A549 (cell line): ENCODE measurements at regions not wholly inside any gene's neighbourhood (a gene's known extent, or its start where the extent isn't known, plus 50 kb on each side); places are given as distances from the start of the nearest gene placed in this dataset.

Source experiments
- ATAC-seq, 2 experiments: fragments of 200-7000 bp in 1 of 2; fragments of >200 bp in 1 of 2; cut with Nextera tagmentation in 1 of 2; cut with Tn5 transposase in 1 of 2; 3 replicates each; pipeline versions ENCODE4 v1.8.0 to v1.9.1; 2018 to 2020; ENCODE audit warnings: mild to moderate bottlenecking in 1 of 2, moderate library complexity in 1 of 2
- CTCF ChIA-PET: fragments of 300-600 bp; sonication (Branson Sonifier 250); formaldehyde crosslinking; extraction: SDS; loops from one replicate; lab custom pipeline; 2021; ENCODE audit warnings: antibody characterized with exemption, inconsistent platforms; lab: Yijun Ruan, JAX
- POLR2A ChIA-PET: fragments of 350-600 bp; formaldehyde crosslinking; extraction: SDS; loops from one replicate; lab custom pipeline; 2021; ENCODE audit warnings: antibody characterized with exemption, inconsistent platforms; lab: Yijun Ruan, JAX
- DNase-seq, 2 experiments: peaks; one replicate each; pipeline versions ENCODE4 v3.0.0 to v3.0.0-alpha.2; 2011 to 2016; ENCODE audit warnings: low read depth in 1 of 2, low spot score in 1 of 2
- FAIRE-seq: peaks from 2 replicates; lab custom pipeline; 2011; peaks lifted over from hg19 to GRCh38; lab: Jason Lieb, UNC
- H3K27ac ChIP-seq, 2 experiments: fragments of >200 bp; sonication (Bioruptor Twin); formaldehyde crosslinking; 3 replicates each; pipeline ENCODE4 v1.5.1; 2016 to 2017
- H3K4me1 ChIP-seq: fragments of >200 bp; sonication (Bioruptor Twin); formaldehyde crosslinking; 3 replicates; pipeline ENCODE4 v1.6.1; 2016
- H3K4me2 ChIP-seq: fragments of >200 bp; sonication (Bioruptor Twin); formaldehyde crosslinking; 3 replicates; pipeline ENCODE4 v1.6.1; 2016
- H3K4me3 ChIP-seq: fragments of >200 bp; sonication (Bioruptor Twin); formaldehyde crosslinking; 3 replicates; pipeline ENCODE4 v1.5.1; 2016
- H3K9me3 ChIP-seq: fragments of >200 bp; sonication (Bioruptor Twin); formaldehyde crosslinking; 3 replicates; pipeline ENCODE4 v1.6.1; 2016
- CTCF ChIP-seq: fragments of >200 bp; sonication (Bioruptor Twin); formaldehyde crosslinking; IDR thresholded peaks from 3 replicates; pipeline ENCODE4 v1.5.1; 2016
- E2F6 ChIP-seq: IDR thresholded peaks from 2 replicates; pipeline ENCODE4 v1.6.1; 2012; ENCODE audit warnings: low read depth, borderline replicate concordance
- POLR2A ChIP-seq: IDR thresholded peaks from 2 replicates; pipeline ENCODE4 v1.6.1; 2012; ENCODE audit warnings: mild to moderate bottlenecking, low read length
- ZSCAN20 ChIP-seq: fragments of 250-450 bp; sonication (Bioruptor Pico); IDR thresholded peaks from 2 replicates; pipeline ENCODE4 v1.8.0; 2022; ENCODE audit warnings: mild to moderate bottlenecking, moderate library complexity
- WGBS: methylation state at CpG from one replicate; pipeline ENCODE4 v1.1.6; 2017; ENCODE audit errors: missing lambda C conversion rate; 5-methylcytosine and 5-hydroxymethylcytosine counted together

GRCh38 chrX:101732870-101733269 is 73.2 kb upstream of the ARMCX2 start:
- CTCF ChIA-PET, result no interaction called here
- POLR2A ChIA-PET, result no interaction called here
- no peak for FAIRE-seq

DNA sequence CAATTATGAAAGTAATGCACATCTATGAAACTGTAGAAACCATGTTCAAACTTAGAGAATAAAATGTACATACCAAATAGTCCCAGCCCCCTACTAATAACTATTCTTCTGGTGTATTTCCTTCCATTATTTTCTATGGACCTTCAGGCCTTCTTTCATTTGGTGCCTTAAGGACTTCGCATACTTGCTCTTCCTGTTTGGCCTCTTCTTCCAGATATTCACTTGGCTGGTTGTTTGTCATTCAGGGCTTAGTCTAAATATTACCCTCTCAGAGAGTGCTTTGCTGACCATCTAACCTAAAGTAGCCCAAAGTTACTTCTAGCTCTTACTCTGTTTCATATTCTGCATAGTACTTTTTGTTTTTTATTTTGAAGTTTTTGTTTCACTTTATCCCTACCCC is 70.3 kb upstream of the ARMCX2 start:
- WGBS, result 64% methylated on average over 1 of the region's 1 CpG
- no peak overlapping the region for H3K4me2 ChIP-seq
- no peak overlapping the region for H3K27ac ChIP-seq
- POLR2A ChIA-PET, result no interaction called here
- H3K4me1 ChIP-seq, result no peaks in the 10 kb centered on the region
- no peak for ATAC-seq
- no peak overlapping the region for H3K4me3 ChIP-seq
- TF ChIP-seq POLR2A (no peak), ZSCAN20 (CRISPR knock-in tag) (no peak)
- H3K9me3 ChIP-seq, result no peaks in the 10 kb centered on the region
- CTCF ChIA-PET, result no interaction called here
- FAIRE-seq, result no peak
- DNase-seq, result no peak

More at GRCh38 chrX:101732870-101733269, 73.2 kb upstream of the ARMCX2 start:
- no peak overlapping the region for H3K4me3 ChIP-seq
- H3K9me3 ChIP-seq, result no peaks in the 10 kb centered on the region
- no peak overlapping the region for H3K27ac ChIP-seq
- H3K4me1 ChIP-seq, result no peaks in the 10 kb centered on the region
- ATAC-seq (no peak), DNase-seq (no peak)
- TF ChIP-seq E2F6, result no peak
- no peak for TF ChIP-seq POLR2A
- TF ChIP-seq CTCF, result no peak
- no peak overlapping the region for H3K4me2 ChIP-seq
- WGBS, result 60% methylated on average over 1 of the region's 1 CpG
